ENCODE measurements at regions not wholly inside any gene's neighbourhood (a gene's known extent, or its start where the extent isn't known, plus 50 kb on each side); places are given as distances from the start of the nearest gene placed in this dataset.
"Not testable (repeated sequence)": the region's sequence is repeated elsewhere in the genome, so short reads cannot be mapped to it uniquely, and the experiment has no call there.

DNA sequence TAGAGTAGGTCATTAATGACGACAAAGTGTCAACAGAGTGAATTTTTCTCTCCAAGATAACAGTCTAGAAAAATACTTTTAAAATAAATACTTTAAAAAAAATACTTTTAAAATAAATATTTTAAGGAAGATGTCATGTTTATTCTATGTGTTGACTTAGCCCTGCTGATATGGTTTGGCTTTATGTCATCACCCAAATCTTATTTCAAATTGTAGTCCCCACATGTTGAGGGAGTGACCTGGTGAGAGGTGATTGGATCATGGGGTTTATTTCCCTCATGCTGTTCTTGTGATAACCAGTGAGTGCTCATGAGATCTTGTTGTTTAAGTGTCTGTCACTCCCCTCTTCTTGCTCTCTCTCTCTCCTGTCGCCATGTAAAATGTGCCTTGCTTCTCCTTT is 754.9 kb upstream of the SLIT2 start:
- Histone ChIP-seq H3K27me3 (ENCODE audit: low read depth) (no peaks in the 10 kb centered on the region; the same call in 1 of the 2 replicates), H3K36me3 (replicated peaks) (no peaks in the 10 kb centered on the region), H3K4me3 (no peak overlapping the region), H3K4me1 (no peaks in the 10 kb centered on the region), H3K9me3 (no peaks in the 10 kb centered on the region)
- no peak for DNase-seq (ENCODE audit: low spot score in 2 of 2)
- in situ Hi-C loops (cut with MboI; ENCODE audit: low sequenced_read_pairs), result no loop called here

DNA sequence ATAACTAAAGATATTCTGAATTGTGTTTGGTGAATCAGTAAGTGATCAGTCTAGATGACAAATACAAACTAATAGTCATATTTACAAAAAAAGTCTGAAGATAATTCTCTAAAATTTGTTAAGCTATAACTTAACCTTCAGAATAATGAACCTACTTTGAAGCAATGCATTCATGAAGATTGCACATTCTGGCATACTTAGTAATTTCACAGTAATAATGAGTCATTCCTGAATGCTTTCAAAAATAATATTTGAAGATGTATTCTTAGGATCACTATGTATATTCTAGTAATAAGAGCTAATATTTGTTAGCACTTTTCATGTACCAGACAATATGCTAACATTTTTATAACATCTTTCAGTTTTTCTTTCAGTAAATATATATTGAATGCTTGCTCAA is 756.7 kb upstream of the SLIT2 start:
- no peaks in the 10 kb centered on the region; the same call in 1 of the 2 replicates for H3K27me3 ChIP-seq (ENCODE audit: low read depth)
- no peaks in the 10 kb centered on the region for H3K9me3 ChIP-seq
- DNase-seq (ENCODE audit: low spot score in 2 of 2), result no peak
- in situ Hi-C loops (cut with MboI; ENCODE audit: low sequenced_read_pairs), result no loop called here
- H3K4me1 ChIP-seq, result no peaks in the 10 kb centered on the region
- no peaks in the 10 kb centered on the region for H3K36me3 ChIP-seq (replicated peaks)
- no peak overlapping the region for H3K4me3 ChIP-seq

DNA sequence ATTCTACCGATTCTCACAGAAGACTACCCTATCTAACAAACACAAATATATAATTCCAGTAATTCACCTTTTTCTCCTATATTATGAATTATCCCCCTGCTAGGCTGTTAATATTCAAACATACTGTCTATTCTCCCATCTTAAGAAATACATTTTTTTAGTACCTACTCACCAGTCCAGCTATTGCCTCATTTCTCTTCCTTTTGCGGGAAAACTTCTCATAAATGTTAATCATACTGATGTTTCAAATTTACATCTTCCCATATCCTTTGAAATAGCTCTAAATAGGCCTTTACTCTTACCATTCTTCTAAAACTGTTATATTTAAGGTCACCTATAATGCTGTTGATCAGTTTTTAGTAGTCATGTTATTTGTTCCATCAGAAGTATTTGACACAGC is 759.1 kb upstream of the SLIT2 start:
- no peak for DNase-seq (ENCODE audit: low spot score in 2 of 2)
- H3K9me3 ChIP-seq, result no peaks in the 10 kb centered on the region
- no peak overlapping the region for H3K4me3 ChIP-seq
- H3K36me3 ChIP-seq (replicated peaks), result no peaks in the 10 kb centered on the region
- H3K27me3 ChIP-seq (ENCODE audit: low read depth), result no peaks in the 10 kb centered on the region
- in situ Hi-C loops (cut with MboI; ENCODE audit: low sequenced_read_pairs), result no loop called here
- no peaks in the 10 kb centered on the region for H3K4me1 ChIP-seq

DNA sequence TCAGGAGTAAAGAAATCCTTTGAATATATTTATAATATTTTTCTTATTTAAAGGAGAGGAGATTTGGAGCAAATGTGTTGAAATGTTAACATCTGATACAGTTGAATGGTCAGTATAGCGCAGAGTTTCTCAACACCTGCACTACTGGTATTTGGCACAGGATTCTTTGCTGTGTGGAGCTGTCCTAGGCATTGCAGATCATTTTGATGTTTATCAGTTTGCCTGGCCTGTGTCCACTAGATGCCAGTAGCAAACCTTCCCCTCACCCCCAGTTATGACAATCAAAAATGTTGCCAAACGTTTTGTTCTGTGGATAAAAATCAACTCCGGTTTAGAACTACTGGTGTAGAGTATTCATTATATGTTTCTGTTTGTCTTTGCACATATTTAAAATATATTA is 765.3 kb upstream of the SLIT2 start:
- DNase-seq (ENCODE audit: low spot score in 2 of 2), result no peak
- Histone ChIP-seq H3K4me3 (no peak overlapping the region), H3K9me3 (no peaks in the 10 kb centered on the region), H3K4me1 (no peaks in the 10 kb centered on the region), H3K27me3 (ENCODE audit: low read depth) (no peaks in the 10 kb centered on the region), H3K36me3 (replicated peaks) (no peaks in the 10 kb centered on the region)
- in situ Hi-C loops (cut with MboI; ENCODE audit: low sequenced_read_pairs), result no loop called here

DNA sequence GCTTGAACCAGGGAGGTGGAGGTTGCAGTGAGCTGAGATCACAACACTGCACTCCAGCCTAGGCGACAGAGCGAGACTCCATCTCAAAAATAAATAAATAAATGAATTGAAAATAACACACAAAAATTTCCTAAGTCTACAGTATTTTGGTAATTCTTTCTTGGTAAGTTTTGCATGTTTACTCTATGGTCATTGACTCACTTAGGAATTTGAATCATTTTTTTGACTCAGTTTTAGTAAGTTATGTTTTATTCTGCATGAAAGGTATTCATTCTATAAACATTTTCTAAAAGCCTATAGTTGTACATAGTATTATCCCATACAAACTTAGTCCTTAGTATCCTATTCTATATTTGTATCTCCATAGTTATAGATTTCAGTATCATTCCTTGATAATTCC is 772.9 kb upstream of the SLIT2 start:
- no peak overlapping the region for H3K4me3 ChIP-seq
- no peak for DNase-seq (ENCODE audit: low spot score in 2 of 2)
- H3K4me1 ChIP-seq, result no peaks in the 10 kb centered on the region
- no peaks in the 10 kb centered on the region for H3K27me3 ChIP-seq (ENCODE audit: low read depth)
- no peaks in the 10 kb centered on the region for H3K9me3 ChIP-seq
- in situ Hi-C loops (cut with MboI; ENCODE audit: low sequenced_read_pairs), result no loop called here
- H3K36me3 ChIP-seq (replicated peaks), result no peaks in the 10 kb centered on the region

DNA sequence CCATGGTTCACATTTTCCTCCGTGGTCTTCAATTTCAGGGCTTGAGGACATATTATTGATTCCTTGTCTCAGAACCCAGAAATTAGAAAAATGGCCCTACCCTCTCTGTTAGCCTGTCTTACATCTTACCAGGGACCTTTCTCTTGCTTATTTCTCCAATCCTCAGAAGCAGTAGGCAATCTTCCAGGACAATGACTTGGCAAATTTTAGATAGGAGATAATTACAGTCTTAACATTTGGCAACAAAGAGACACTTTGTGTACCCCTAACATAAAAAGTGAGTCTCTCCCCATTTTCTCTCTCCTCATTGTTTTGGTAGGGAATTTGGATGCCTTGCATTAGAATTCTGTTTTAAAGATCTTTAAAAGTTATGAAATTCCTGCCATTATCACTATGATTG is 778.1 kb upstream of the SLIT2 start:
- Histone ChIP-seq H3K4me3 (no peak overlapping the region), H3K4me1 (no peaks in the 10 kb centered on the region), H3K36me3 (replicated peaks) (no peaks in the 10 kb centered on the region), H3K27me3 (ENCODE audit: low read depth) (no peaks in the 10 kb centered on the region), H3K9me3 (no peaks in the 10 kb centered on the region)
- in situ Hi-C loops (cut with MboI; ENCODE audit: low sequenced_read_pairs), result no loop called here
- DNase-seq (ENCODE audit: low spot score in 2 of 2), result no peak

DNA sequence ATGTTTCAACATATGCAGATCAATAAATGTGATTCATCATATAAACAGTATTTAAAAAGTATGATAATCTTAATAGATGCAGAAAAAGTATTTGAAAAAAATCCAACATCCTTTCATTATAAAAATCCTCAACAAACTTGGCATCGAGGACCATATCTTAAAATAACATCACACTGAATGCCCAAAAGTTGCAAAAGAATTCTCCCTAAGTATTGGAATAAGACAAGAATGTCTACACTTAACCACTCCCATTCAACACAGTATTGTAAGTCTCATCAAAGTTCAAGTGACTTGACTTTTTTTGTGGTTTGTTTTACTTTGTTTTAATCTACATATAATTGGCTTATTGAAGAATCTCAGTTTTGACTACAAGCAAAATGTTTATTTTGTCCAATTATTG is 779.0 kb upstream of the SLIT2 start:
- no peaks in the 10 kb centered on the region for H3K36me3 ChIP-seq (replicated peaks)
- no peaks in the 10 kb centered on the region for H3K27me3 ChIP-seq (ENCODE audit: low read depth)
- in situ Hi-C loops (cut with MboI; ENCODE audit: low sequenced_read_pairs), result no loop called here
- H3K4me3 ChIP-seq, result no peak overlapping the region
- no peaks in the 10 kb centered on the region for H3K9me3 ChIP-seq
- DNase-seq (ENCODE audit: low spot score in 2 of 2), result no peak
- H3K4me1 ChIP-seq, result no peaks in the 10 kb centered on the region

DNA sequence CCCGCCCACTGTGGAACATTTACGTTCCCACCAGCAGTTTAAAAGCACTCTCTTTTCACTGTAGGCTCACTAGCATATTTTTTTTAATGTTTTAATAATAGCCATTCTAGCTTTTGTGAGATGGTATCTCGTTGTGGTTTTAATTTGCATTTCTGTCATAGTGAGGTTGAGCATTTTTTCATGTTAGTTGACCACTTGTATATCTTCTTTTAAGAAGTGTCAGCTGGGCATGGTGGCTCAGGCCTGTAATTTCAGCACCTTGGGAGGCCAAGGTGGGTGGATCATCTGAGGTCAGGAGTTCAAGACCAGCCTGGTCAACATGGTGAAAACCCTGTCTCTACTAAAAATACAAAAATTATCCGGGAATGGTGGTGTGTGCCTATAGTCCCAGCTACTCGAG is 781.7 kb upstream of the SLIT2 start:
- H3K4me1 ChIP-seq; H3K27me3 ChIP-seq (ENCODE audit: low read depth); in situ Hi-C loops (cut with MboI; ENCODE audit: low sequenced_read_pairs); DNase-seq (ENCODE audit: low spot score in 2 of 2); H3K9me3 ChIP-seq; H3K4me3 ChIP-seq; H3K36me3 ChIP-seq (replicated peaks): not testable (repeated sequence)

DNA sequence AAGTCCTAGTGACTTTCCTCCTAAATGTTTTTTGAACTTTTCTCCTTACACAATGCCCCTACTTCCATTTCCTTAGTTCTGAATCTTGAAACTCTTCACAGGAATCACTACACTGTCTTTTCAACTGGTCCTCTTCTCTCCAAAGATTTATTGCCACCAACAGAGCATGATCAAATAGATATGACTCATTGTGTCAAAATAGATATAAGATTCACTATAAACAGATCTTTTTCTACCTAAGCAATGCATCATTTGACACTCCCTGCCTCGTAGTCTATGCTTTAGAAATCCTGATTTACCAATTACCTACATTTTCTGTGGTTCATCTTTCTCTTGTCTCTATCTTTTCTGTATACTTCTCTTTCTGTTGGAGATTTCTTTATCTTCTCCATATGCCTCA is 789.6 kb upstream of the SLIT2 start:
- 0 out of 2 replicates have a peak, but pooled peaks cover 2% of the 10 kb centered on the region for H3K27me3 ChIP-seq (ENCODE audit: low read depth)
- no peaks in the 10 kb centered on the region for H3K36me3 ChIP-seq (replicated peaks)
- in situ Hi-C loops (cut with MboI; ENCODE audit: low sequenced_read_pairs), result no loop called here
- no peaks in the 10 kb centered on the region for H3K9me3 ChIP-seq
- no peak for DNase-seq (ENCODE audit: low spot score in 2 of 2)
- H3K4me1 ChIP-seq, result no peaks in the 10 kb centered on the region
- H3K4me3 ChIP-seq, result no peak overlapping the region

DNA sequence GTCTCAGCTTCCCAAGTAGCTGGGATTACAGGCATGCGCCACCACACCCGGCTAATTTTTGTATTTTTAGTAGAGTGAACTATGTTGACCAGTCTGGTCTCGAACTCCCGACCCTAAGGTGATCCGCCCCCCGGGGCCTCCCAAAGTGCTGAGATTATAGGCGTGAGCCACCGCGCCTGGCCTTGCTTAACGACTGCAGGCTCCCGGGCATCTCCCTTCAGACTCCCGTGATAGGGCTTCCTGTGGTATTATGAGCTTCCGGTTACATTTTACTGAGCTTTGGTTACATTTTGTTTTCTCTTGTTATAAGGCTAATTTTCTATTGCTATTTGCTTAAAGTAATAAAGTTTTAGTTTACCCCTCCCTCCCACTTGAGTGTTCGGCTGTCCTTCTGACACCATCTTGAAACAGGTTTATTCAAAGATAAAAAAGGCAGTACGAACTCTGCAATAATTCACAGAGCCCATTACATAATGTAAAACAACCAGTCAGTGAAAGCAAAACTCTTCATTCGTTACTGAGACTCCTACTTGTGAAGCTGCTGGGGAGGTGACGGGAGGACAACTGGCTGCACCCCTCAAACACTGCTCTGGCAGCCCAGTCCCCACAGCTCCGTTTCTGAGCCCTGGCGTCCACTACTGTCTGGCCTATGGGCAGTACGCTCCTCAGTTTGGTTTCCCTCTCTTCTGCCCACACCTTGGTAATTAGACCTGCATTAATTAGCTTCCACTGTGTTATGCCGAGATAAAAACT is 795.7 kb upstream of the SLIT2 start:
- no peak for DNase-seq (ENCODE audit: low spot score in 2 of 2)
- no peak overlapping the region for H3K4me3 ChIP-seq
- no peaks in the 10 kb centered on the region for H3K4me1 ChIP-seq
- no peaks in the 10 kb centered on the region for H3K27me3 ChIP-seq (ENCODE audit: low read depth)
- H3K9me3 ChIP-seq, result no peaks in the 10 kb centered on the region
- H3K36me3 ChIP-seq (replicated peaks), result no peaks in the 10 kb centered on the region
- in situ Hi-C loops (cut with MboI; ENCODE audit: low sequenced_read_pairs), result no loop called here

DNA sequence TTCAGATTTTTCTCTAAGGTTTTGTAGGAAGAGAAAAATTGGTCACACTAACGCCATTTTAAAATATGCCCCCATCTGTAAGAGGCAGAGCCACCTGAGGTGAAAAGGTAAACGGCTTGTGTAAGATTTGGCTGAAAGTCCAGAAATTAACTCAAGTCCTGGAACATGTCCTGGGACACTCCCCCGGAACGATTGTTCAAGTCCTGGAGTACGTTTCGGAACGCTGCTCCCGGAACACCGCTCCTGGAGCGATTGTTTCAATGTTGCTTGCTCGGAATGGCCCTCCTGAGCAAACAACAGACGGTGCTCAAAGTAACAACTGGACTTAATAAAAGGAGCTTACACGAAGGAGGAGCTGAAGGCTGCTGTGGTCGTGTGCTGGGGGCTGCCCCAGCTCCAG is 796.5 kb upstream of the SLIT2 start:
- H3K4me1 ChIP-seq, result no peaks in the 10 kb centered on the region
- in situ Hi-C loops (cut with MboI; ENCODE audit: low sequenced_read_pairs), result no loop called here
- no peaks in the 10 kb centered on the region for H3K36me3 ChIP-seq (replicated peaks)
- no peak for DNase-seq (ENCODE audit: low spot score in 2 of 2)
- H3K9me3 ChIP-seq, result no peaks in the 10 kb centered on the region
- no peak overlapping the region for H3K4me3 ChIP-seq
- H3K27me3 ChIP-seq (ENCODE audit: low read depth), result no peaks in the 10 kb centered on the region

DNA sequence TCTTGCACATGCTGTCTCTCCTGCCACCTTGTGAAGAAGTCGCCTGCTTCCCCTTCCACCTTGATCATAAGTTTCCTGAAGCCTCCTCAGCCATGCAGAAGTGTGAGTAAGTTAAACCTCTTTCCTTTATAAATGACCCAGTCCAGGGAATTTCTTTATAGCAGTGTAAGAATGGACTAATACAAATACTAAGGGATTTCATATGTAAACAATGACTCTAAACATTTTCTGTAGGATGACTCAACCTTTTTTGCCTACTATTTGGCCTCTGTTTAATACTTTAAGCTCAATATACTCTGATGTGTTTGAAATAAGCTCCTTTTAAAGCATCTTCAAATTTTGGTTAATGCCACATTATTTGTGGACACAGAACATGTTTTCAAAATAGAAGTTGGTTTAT is 813.5 kb upstream of the SLIT2 start:
- no peaks in the 10 kb centered on the region for H3K4me1 ChIP-seq
- no peak overlapping the region for H3K4me3 ChIP-seq
- H3K9me3 ChIP-seq, result no peaks in the 10 kb centered on the region
- no peaks in the 10 kb centered on the region for H3K27me3 ChIP-seq (ENCODE audit: low read depth)
- no peaks in the 10 kb centered on the region for H3K36me3 ChIP-seq (replicated peaks)
- in situ Hi-C loops (cut with MboI; ENCODE audit: low sequenced_read_pairs), result no loop called here
- DNase-seq (ENCODE audit: low spot score in 2 of 2), result no peak

DNA sequence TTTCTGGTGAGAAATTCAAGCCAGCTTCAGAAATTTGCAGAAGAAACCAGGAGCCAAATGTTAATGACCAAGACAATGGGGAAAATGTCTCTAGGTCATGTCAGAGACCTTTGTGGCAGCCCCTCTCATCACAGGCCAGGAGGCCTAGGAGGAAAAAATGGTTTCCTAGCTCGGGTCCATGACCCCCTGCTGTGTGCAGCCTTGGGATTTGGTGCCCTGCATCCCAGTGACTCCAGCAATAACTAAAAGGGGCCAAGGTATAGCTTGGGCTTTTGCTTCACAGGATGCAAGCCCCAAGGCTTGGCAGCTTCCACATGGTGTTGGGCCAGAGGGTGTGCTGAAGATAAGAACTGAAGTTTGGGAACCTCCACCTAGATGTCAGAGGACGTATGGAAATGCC is 814.7 kb upstream of the SLIT2 start:
- H3K36me3 ChIP-seq (replicated peaks), result no peaks in the 10 kb centered on the region
- no peak overlapping the region for H3K4me3 ChIP-seq
- H3K9me3 ChIP-seq, result no peaks in the 10 kb centered on the region
- DNase-seq (ENCODE audit: low spot score in 2 of 2), result no peak
- in situ Hi-C loops (cut with MboI; ENCODE audit: low sequenced_read_pairs), result no loop called here
- H3K27me3 ChIP-seq (ENCODE audit: low read depth), result no peaks in the 10 kb centered on the region
- no peaks in the 10 kb centered on the region for H3K4me1 ChIP-seq

DNA sequence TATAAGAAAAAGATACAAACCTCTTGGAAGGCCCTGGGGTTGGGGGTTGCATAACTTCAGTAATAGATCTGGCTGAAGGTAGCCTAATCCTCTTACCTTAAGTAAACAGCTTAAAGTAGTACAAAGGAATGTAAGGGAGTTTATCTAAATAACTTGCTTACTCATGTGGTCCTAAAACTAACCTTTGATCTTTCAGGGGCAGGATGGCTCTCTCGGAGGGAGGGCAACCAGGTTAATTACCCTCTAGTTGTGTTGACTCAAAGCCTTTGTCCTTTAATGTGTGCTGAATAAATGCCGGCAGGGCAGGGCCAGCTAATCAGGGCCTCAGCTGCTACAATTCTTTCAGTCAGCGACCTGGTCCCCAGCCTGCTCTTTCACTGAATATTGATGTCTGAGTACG is 822.0 kb upstream of the SLIT2 start:
- no peaks in the 10 kb centered on the region for H3K27me3 ChIP-seq (ENCODE audit: low read depth)
- no peaks in the 10 kb centered on the region for H3K9me3 ChIP-seq
- no peak overlapping the region for H3K4me3 ChIP-seq
- DNase-seq (ENCODE audit: low spot score in 2 of 2), result no peak
- in situ Hi-C loops (cut with MboI; ENCODE audit: low sequenced_read_pairs), result no loop called here
- no peaks in the 10 kb centered on the region for H3K4me1 ChIP-seq
- H3K36me3 ChIP-seq (replicated peaks), result no peaks in the 10 kb centered on the region

DNA sequence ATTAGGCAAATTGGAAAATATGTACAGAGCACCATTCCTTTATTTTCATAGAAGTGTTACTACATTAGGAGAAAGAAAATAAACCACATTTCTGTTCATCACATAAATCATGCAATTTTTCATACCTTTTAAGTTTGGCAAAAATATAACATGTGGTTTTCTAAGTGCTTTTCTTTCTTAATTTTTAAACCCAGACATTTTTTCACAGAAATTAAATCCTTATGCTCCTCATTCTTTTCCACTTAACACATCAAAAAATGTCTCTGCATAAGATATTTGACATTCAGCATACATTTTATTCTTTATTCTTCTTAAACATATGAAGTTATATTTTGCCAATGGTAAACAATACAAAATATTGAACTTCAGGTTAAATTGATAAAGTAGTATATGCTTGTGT is 826.6 kb upstream of the SLIT2 start:
- Histone ChIP-seq H3K4me1 (no peaks in the 10 kb centered on the region), H3K36me3 (replicated peaks) (no peaks in the 10 kb centered on the region), H3K27me3 (ENCODE audit: low read depth) (no peaks in the 10 kb centered on the region), H3K9me3 (no peaks in the 10 kb centered on the region), H3K4me3 (no peak overlapping the region)
- in situ Hi-C loops (cut with MboI; ENCODE audit: low sequenced_read_pairs), result no loop called here
- DNase-seq (ENCODE audit: low spot score in 2 of 2), result no peak
